Right lobe of liver (tissue), 4 donors: ENCODE measurements at regions not wholly inside any gene's neighbourhood (a gene's known extent, or its start where the extent isn't known, plus 50 kb on each side); places are given as distances from the start of the nearest gene placed in this dataset.

Experiments used
- POLR2A ChIP-seq: fragments of 450-650 bp; IDR thresholded peaks from one replicate; pipeline ENCODE4 v1.6.1; 2017; ENCODE audit warnings: antibody characterized with exemption, mild to moderate bottlenecking
- TF ChIP-seq, protein P1 (sequence below), 4 donors: fragments of 200-600 bp in 3 of 4; fragments of 450-650 bp in 1 of 4; IDR thresholded peaks; one replicate each; pipeline versions ENCODE4 v1.5.1 to v1.8.0; 2016 to 2022; ENCODE audit warnings: antibody characterized with exemption in 4 of 4, mild to moderate bottlenecking in 2 of 4
- donor health status: DM: no; HTN: no; CAD: no.
- donor health status: DM: no; HTN: no; CAD: no.
- donor health status: DM: no; HTN: yes; CAD: no.

DNA sequence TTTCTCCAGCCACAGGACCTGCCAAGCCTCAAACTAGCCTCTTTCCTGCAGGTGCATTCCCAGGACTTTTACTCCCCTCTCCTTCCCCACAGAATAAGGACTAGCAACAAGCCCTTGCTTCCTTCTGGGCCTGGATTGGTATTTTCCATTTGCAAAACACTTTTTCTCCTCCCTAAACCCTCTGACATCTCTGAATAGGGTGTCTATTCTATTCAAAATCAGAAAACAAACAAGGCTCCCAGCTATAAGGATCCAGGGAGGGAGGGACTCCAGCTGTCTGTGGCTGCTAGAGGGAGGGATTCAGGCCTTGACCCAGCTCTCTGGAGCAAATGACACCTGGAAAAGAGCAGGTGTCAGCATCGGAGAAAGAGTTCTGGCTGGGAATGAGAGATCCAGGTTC lies 168.5 kb upstream of the BDNF start:
- TF ChIP-seq, protein P1, sequence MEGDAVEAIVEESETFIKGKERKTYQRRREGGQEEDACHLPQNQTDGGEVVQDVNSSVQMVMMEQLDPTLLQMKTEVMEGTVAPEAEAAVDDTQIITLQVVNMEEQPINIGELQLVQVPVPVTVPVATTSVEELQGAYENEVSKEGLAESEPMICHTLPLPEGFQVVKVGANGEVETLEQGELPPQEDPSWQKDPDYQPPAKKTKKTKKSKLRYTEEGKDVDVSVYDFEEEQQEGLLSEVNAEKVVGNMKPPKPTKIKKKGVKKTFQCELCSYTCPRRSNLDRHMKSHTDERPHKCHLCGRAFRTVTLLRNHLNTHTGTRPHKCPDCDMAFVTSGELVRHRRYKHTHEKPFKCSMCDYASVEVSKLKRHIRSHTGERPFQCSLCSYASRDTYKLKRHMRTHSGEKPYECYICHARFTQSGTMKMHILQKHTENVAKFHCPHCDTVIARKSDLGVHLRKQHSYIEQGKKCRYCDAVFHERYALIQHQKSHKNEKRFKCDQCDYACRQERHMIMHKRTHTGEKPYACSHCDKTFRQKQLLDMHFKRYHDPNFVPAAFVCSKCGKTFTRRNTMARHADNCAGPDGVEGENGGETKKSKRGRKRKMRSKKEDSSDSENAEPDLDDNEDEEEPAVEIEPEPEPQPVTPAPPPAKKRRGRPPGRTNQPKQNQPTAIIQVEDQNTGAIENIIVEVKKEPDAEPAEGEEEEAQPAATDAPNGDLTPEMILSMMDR (IDR thresholded peaks at IDR 0.05) = no peak
- no peak for TF ChIP-seq POLR2A
